SH-SY5Y (cell line): ENCODE measurements at regions not wholly inside any gene's neighbourhood (a gene's known extent, or its start where the extent isn't known, plus 50 kb on each side); places are given as distances from the start of the nearest gene placed in this dataset.

Experiments
- GATA2 ChIP-seq: IDR thresholded peaks from 2 replicates; pipeline ENCODE4 v1.6.1; 2011; ENCODE audit warnings: mild to moderate bottlenecking, low read depth, low read length
- GATA3 ChIP-seq: IDR thresholded peaks from 2 replicates; pipeline ENCODE4 v1.6.1; 2011; ENCODE audit warnings: low read depth, mild to moderate bottlenecking, low read length, moderate library complexity

DNA sequence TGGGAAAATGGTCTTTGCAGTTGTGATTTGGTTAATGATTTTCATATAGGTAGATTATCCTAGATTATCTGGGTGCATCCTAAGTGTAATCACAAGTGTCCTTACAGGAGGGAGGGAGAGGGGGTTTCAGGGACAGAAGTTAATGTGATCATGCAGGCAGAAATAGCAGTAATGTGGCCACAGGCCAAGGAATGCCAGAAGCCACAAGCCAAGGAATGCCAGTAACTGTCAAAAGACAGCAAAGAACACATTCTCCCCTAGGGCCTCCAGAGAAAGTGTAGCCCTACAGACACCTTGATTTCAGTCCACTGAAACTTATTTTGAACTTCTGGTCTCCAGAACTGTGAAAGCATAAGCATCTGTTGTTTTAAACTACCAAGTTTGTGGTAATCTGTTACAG lies 2074.5 kb downstream of the MAT2B start:
- no peak for TF ChIP-seq GATA2
- no peak for TF ChIP-seq GATA3
